GM12891 (cell line): ENCODE measurements at regions not wholly inside any gene's neighbourhood (a gene's known extent, or its start where the extent isn't known, plus 50 kb on each side); places are given as distances from the start of the nearest gene placed in this dataset.

ENCODE experiments used
- PAX5 ChIP-seq: IDR thresholded peaks from 2 replicates; pipeline ENCODE4 v1.6.1; 2011; ENCODE audit warnings: low read length, moderate library complexity, mild to moderate bottlenecking; ENCODE audit not compliant: insufficient read depth, severe bottlenecking
- POLR2A ChIP-seq: IDR thresholded peaks from 2 replicates; pipeline ENCODE4 v1.6.1; 2011; ENCODE audit warnings: low read depth, low read length, control low read depth
- POLR2AphosphoS5 ChIP-seq: IDR thresholded peaks from 2 replicates; pipeline ENCODE4 v1.6.1; 2011; ENCODE audit warnings: low read depth, low read length, control low read depth
- POU2F2 ChIP-seq: IDR thresholded peaks from 2 replicates; pipeline ENCODE4 v1.6.1; 2011; ENCODE audit warnings: low read depth, mild to moderate bottlenecking, control low read depth, low read length, moderate library complexity
- SPI1 ChIP-seq: IDR thresholded peaks from 2 replicates; pipeline ENCODE4 v1.6.1; 2011; ENCODE audit warnings: low read depth, low read length, control low read depth
- TAF1 ChIP-seq: IDR thresholded peaks from 2 replicates; pipeline ENCODE4 v1.6.1; 2011; ENCODE audit warnings: low read depth, low read length, control low read depth

GRCh38 chr7:152588350-152588749, 87.6 kb downstream of the XRCC2 start:
- TF ChIP-seq TAF1 (no peak), POLR2AphosphoS5 (no peak), POLR2A (no peak), PAX5 (no peak), SPI1 (no peak), POU2F2 (no peak)
